PC-9 (cell line): ENCODE measurements at regions not wholly inside any gene's neighbourhood (a gene's known extent, or its start where the extent isn't known, plus 50 kb on each side); places are given as distances from the start of the nearest gene placed in this dataset.

Experiments
- CTCF ChIP-seq: fragments of 200-600 bp; sonication (generic); conservative IDR thresholded peaks from 2 replicates; pipeline ENCODE4 v1.6.1; 2017; ENCODE audit warnings: mixed run types, antibody characterized with exemption, mild to moderate bottlenecking, moderate library complexity
- EZH2 ChIP-seq: fragments of 200-600 bp; sonication (generic); IDR thresholded peaks from 2 replicates; pipeline ENCODE4 v1.8.0; 2017; ENCODE audit warnings: antibody characterized with exemption, low read depth

- TF ChIP-seq CTCF (no peak), EZH2 (no peak)
Measured at GRCh38 chr10:121309164-121309563, 289.1 kb downstream of the FGFR2 start.
